Right lobe of liver (tissue), 4 donors: ENCODE measurements at regions not wholly inside any gene's neighbourhood (a gene's known extent, or its start where the extent isn't known, plus 50 kb on each side); places are given as distances from the start of the nearest gene placed in this dataset.

Experiments used
- POLR2A ChIP-seq: fragments of 450-650 bp; IDR thresholded peaks from one replicate; pipeline ENCODE4 v1.6.1; 2017; ENCODE audit warnings: antibody characterized with exemption, mild to moderate bottlenecking
- TF ChIP-seq, protein P1 (sequence below), 4 donors: fragments of 200-600 bp in 3 of 4; fragments of 450-650 bp in 1 of 4; IDR thresholded peaks; one replicate each; pipeline versions ENCODE4 v1.5.1 to v1.8.0; 2016 to 2022; ENCODE audit warnings: antibody characterized with exemption in 4 of 4, mild to moderate bottlenecking in 2 of 4
- donor health status: DM: no; HTN: no; CAD: no.
- donor health status: DM: no; HTN: no; CAD: no.
- donor health status: DM: no; HTN: yes; CAD: no.

DNA sequence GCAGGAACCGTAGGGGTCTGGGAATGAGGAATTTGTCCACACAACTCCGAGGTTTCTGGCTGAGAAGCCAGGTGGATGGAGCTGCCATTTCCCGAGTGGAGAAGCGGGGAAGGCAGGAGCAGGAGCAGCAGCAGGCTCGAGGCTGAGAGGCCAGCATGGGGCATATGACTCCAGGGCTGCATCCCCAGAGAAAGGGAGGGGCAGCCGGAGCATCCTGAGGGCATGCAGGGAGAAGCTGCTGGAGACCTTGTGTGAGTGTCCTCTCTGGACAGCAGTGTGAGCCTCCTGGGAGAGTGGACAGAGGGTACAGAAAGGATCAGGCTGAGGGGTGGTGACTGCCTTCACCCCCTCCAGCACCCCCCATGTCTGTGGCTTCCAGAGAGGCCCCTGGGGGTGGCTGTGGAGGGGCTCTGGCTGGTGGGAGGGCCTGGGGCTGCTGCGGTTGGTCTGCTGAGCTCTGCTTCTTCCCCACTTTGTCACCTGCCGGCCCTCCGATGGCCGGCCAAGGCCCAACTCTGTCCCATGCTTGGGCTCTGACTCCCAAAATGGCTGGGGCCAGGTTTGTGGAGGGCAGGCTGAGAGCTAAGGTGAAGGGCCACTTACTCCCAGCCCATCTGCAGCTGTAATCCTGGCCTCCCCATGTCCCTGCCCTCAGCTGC lies 633.1 kb downstream of the MATN1 start:
- TF ChIP-seq POLR2A, result no peak
- TF ChIP-seq, protein P1, sequence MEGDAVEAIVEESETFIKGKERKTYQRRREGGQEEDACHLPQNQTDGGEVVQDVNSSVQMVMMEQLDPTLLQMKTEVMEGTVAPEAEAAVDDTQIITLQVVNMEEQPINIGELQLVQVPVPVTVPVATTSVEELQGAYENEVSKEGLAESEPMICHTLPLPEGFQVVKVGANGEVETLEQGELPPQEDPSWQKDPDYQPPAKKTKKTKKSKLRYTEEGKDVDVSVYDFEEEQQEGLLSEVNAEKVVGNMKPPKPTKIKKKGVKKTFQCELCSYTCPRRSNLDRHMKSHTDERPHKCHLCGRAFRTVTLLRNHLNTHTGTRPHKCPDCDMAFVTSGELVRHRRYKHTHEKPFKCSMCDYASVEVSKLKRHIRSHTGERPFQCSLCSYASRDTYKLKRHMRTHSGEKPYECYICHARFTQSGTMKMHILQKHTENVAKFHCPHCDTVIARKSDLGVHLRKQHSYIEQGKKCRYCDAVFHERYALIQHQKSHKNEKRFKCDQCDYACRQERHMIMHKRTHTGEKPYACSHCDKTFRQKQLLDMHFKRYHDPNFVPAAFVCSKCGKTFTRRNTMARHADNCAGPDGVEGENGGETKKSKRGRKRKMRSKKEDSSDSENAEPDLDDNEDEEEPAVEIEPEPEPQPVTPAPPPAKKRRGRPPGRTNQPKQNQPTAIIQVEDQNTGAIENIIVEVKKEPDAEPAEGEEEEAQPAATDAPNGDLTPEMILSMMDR (IDR thresholded peaks at IDR 0.05), result no peak
